Osteocyte (in vitro differentiated cells): ENCODE measurements at regions not wholly inside any gene's neighbourhood (a gene's known extent, or its start where the extent isn't known, plus 50 kb on each side); places are given as distances from the start of the nearest gene placed in this dataset.

Source experiments
- DNase-seq: peaks from one replicate; pipeline ENCODE4 v3.0.0; 2021; ENCODE audit warnings: mixed read lengths; ENCODE audit not compliant: unreplicated experiment; ENCODE audit errors: extremely low spot score
- H3K27ac Mint-ChIP-seq: one replicate; pipeline ENCODE4 v1.8.0; 2021; ENCODE audit warnings: mild to moderate bottlenecking, mixed read lengths; ENCODE audit not compliant: unreplicated experiment
- H3K27me3 Mint-ChIP-seq: one replicate; pipeline ENCODE4 v1.8.0; 2021; ENCODE audit warnings: mixed read lengths; ENCODE audit not compliant: unreplicated experiment
- H3K36me3 Mint-ChIP-seq: one replicate; pipeline ENCODE4 v1.8.0; 2021; ENCODE audit warnings: mixed read lengths; ENCODE audit not compliant: unreplicated experiment
- H3K4me1 Mint-ChIP-seq: one replicate; pipeline ENCODE4 v1.8.0; 2021; ENCODE audit warnings: mixed read lengths; ENCODE audit not compliant: unreplicated experiment
- H3K4me3 Mint-ChIP-seq: one replicate; pipeline ENCODE4 v1.8.0; 2021; ENCODE audit warnings: mild to moderate bottlenecking, moderate library complexity, mixed read lengths; ENCODE audit not compliant: unreplicated experiment
- H3K9me3 Mint-ChIP-seq: one replicate; pipeline ENCODE4 v1.8.0; 2021; ENCODE audit warnings: mixed read lengths; ENCODE audit not compliant: unreplicated experiment
- TF ChIP-seq, protein P1 (sequence below): fragments of 200-600 bp; sonication (generic); IDR thresholded peaks from 2 replicates; pipeline ENCODE4 v1.5.0; 2021; ENCODE audit warnings: antibody characterized with exemption, mild to moderate bottlenecking, moderate library complexity

- DNase-seq, result no peak
- TF ChIP-seq, protein P1, sequence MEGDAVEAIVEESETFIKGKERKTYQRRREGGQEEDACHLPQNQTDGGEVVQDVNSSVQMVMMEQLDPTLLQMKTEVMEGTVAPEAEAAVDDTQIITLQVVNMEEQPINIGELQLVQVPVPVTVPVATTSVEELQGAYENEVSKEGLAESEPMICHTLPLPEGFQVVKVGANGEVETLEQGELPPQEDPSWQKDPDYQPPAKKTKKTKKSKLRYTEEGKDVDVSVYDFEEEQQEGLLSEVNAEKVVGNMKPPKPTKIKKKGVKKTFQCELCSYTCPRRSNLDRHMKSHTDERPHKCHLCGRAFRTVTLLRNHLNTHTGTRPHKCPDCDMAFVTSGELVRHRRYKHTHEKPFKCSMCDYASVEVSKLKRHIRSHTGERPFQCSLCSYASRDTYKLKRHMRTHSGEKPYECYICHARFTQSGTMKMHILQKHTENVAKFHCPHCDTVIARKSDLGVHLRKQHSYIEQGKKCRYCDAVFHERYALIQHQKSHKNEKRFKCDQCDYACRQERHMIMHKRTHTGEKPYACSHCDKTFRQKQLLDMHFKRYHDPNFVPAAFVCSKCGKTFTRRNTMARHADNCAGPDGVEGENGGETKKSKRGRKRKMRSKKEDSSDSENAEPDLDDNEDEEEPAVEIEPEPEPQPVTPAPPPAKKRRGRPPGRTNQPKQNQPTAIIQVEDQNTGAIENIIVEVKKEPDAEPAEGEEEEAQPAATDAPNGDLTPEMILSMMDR, result no peak
- Mint-ChIP-seq H3K4me1 (peaks cover 2% of the 10 kb centered on the region), H3K9me3 (no peaks in the 10 kb centered on the region), H3K36me3 (no peaks in the 10 kb centered on the region), H3K27ac (no peak overlapping the region), H3K4me3 (no peak overlapping the region), H3K27me3 (no peaks in the 10 kb centered on the region)
Measured at GRCh38 chr5:118696076-118696475, 292.3 kb downstream of the DTWD2 start.

GRCh38 chr5:118692811-118693342, 295.5 kb downstream of the DTWD2 start:
- H3K27ac Mint-ChIP-seq, result no peak overlapping the region
- H3K9me3 Mint-ChIP-seq, result no peaks in the 10 kb centered on the region
- no peaks in the 10 kb centered on the region for H3K27me3 Mint-ChIP-seq
- no peak overlapping the region for H3K4me3 Mint-ChIP-seq
- no peaks in the 10 kb centered on the region for H3K36me3 Mint-ChIP-seq
- H3K4me1 Mint-ChIP-seq, result peaks cover 14% of the 10 kb centered on the region
- TF ChIP-seq, protein P1, result peak; percentile 29
- no peak for DNase-seq

- Mint-ChIP-seq H3K27me3 (no peaks in the 10 kb centered on the region), H3K36me3 (no peaks in the 10 kb centered on the region), H3K27ac (peak overlapping the region; percentile 65), H3K4me1 (peaks cover 21% of the 10 kb centered on the region), H3K9me3 (no peaks in the 10 kb centered on the region), H3K4me3 (no peak overlapping the region)
- TF ChIP-seq, protein P1, result no peak
- no peak for DNase-seq
Measured at GRCh38 chr5:118687661-118688621, 300.4 kb downstream of the DTWD2 start.

DNA sequence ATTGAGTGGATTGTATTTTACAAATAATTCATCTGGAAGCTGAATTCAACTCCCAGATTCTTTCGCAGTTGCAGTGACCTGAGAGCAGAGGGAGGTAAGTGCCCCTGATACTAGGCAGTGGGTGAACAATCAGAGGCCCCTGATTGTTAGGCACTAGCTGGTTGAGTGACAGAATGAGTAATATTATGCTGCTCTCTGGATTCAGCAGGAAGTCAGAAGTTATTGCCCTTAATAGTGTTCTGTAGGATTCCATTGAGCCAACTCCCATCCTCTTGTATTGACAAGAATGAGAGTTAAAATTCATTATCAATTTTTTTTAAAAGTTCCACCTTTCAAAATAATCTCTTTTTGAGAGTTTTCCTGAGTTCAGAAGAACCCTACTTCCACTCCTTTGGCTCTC, 301.2 kb downstream of the DTWD2 start:
- H3K4me3 Mint-ChIP-seq, result no peak overlapping the region
- TF ChIP-seq, protein P1, result no peak
- no peaks in the 10 kb centered on the region for H3K36me3 Mint-ChIP-seq
- H3K9me3 Mint-ChIP-seq, result no peaks in the 10 kb centered on the region
- no peak overlapping the region for H3K27ac Mint-ChIP-seq
- peaks cover 19% of the 10 kb centered on the region for H3K4me1 Mint-ChIP-seq
- H3K27me3 Mint-ChIP-seq, result no peaks in the 10 kb centered on the region
- no peak for DNase-seq

DNA sequence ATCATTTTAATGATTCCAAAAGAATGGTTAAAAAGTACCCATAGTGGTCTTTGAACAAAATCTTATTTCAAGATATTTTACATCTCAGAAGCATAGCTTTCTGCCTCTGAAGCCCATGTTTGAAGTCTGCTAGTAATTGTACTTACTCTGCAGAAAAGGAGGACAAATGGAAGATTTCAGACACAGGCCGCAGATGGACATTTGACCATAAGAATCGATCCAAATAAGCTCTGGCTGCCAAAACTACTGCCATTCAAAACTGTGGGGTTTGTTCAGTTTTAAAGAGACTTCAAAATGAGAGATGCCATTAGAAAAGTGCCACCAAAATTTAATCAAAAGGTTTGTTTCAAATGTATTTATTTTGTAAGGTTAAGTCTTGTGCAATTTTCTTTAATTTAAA, 306.7 kb downstream of the DTWD2 start:
- TF ChIP-seq, protein P1, result no peak
- Mint-ChIP-seq H3K27me3 (peaks cover 1% of the 10 kb centered on the region), H3K4me1 (peaks cover 20% of the 10 kb centered on the region), H3K27ac (no peak overlapping the region), H3K36me3 (no peaks in the 10 kb centered on the region), H3K4me3 (no peak overlapping the region), H3K9me3 (no peaks in the 10 kb centered on the region)
- DNase-seq, result no peak
